ENCODE measurements at regions not wholly inside any gene's neighbourhood (a gene's known extent, or its start where the extent isn't known, plus 50 kb on each side); places are given as distances from the start of the nearest gene placed in this dataset.

- TF ChIP-seq E2F4 (IDR thresholded peaks at IDR 0.05; ENCODE audit: low read depth, low read length) (no peak), EP300 (IDR thresholded peaks at IDR 0.05; ENCODE audit: borderline replicate concordance in 1 of 2, control insufficient read depth in 1 of 2, low read depth in 2 of 2, low read length in 2 of 2) (no peak), RAD21 (IDR thresholded peaks at IDR 0.05; ENCODE audit: insufficient read depth, low read depth, low read length) (no peak), MTA3 (IDR thresholded peaks at IDR 0.05; ENCODE audit: borderline replicate concordance, low read length) (no peak), NFYB (IDR thresholded peaks at IDR 0.05; ENCODE audit: insufficient read depth, low read depth, low read length) (no peak)
These were observed 476.5 kb downstream of the KCNT2 start (continued) for GRCh38 chr1:196131691-196132090.

- POLR2A ChIA-PET = no interaction called here
- Histone ChIP-seq H3K4me1 (ENCODE audit: control insufficient read depth, insufficient read depth, low read length) (no peaks in the 10 kb centered on the region), H3K9me3 (replicated peaks; ENCODE audit: control insufficient read depth, insufficient read depth, low read length) (no peaks in the 10 kb centered on the region), H3K27me3 (replicated peaks in 1 of 2; ENCODE audit: control insufficient read depth in 2 of 2, insufficient read depth in 2 of 2, low read length in 1 of 2) (no peaks in the 10 kb centered on the region), H3K4me3 (no peak overlapping the region), H3K79me2 (ENCODE audit: control insufficient read depth, insufficient read depth, low read length) (no peaks in the 10 kb centered on the region), H2AFZ (ENCODE audit: control insufficient read depth, low read depth, low read length) (no peak overlapping the region), H3K27ac (ENCODE audit: control insufficient read depth, insufficient read depth) (no peak overlapping the region), H3K4me2 (ENCODE audit: control insufficient read depth, insufficient read depth) (no peak overlapping the region), H4K20me1 (ENCODE audit: control insufficient read depth, insufficient read depth) (no peaks in the 10 kb centered on the region), H3K36me3 (ENCODE audit: control insufficient read depth in 2 of 2, insufficient read depth in 2 of 2, low read length in 1 of 2) (no peaks in the 10 kb centered on the region), H3K9ac (ENCODE audit: control insufficient read depth, insufficient read depth, low read length) (no peak overlapping the region)
- CTCF ChIA-PET = no interaction called here
- RAD21 ChIA-PET (ENCODE audit: unreplicated experiment) = no interaction called here
- FAIRE-seq = no peak
- no peak for DNase-seq (ENCODE audit: low read depth, low spot score)
- WGBS (ENCODE audit: insufficient coverage, insufficient replicate concordance, low lambda C conversion rate, missing lambda C conversion rate) = 0% methylated on average over 2 of the region's 2 CpGs
- in situ Hi-C loops (cut with MboI) = no loop called here
- SMC1A ChIA-PET (ENCODE audit: uncharacterized antibody, unreplicated experiment) = interaction anchor here (1.2 kb wide), 1 partner anchor 20 kb away, joined by 3 read pairs; no protein-coding TSS in a partner anchor
- ATAC-seq = no peak
- no TSS peak for BruUV-seq (replicated peaks)
- intact Hi-C loops (cut with micrococcal nuclease; ENCODE audit: unreplicated experiment) = no loop called here
- TF ChIP-seq ZSCAN29 (IDR thresholded peaks at IDR 0.05) (no peak), ZNF207 (IDR thresholded peaks at IDR 0.05; ENCODE audit: borderline replicate concordance) (no peak), ZNF622 (IDR thresholded peaks at IDR 0.05) (no peak), HDGF (IDR thresholded peaks at IDR 0.05) (no peak), RBBP5 (conservative IDR thresholded peaks at IDR 0.05) (no peak), HCFC1 (IDR thresholded peaks at IDR 0.05; ENCODE audit: low read length) (no peak), ELK1 (IDR thresholded peaks at IDR 0.05; ENCODE audit: low read depth, low read length) (no peak), MTA3 (IDR thresholded peaks at IDR 0.05; ENCODE audit: borderline replicate concordance, low read length) (no peak), STAT1 (conservative IDR thresholded peaks at IDR 0.05) (no peak), POLR2A (IDR thresholded peaks at IDR 0.05; ENCODE audit: low read depth, low read length) (no peak), BMI1 (IDR thresholded peaks at IDR 0.05; ENCODE audit: borderline replicate concordance) (no peak), NR2C1 (IDR thresholded peaks at IDR 0.05) (no peak), IKZF2 (IDR thresholded peaks at IDR 0.05) (no peak), TCF7 (IDR thresholded peaks at IDR 0.05; ENCODE audit: borderline replicate concordance) (no peak), MLLT1 (IDR thresholded peaks at IDR 0.05) (no peak), NR2F1 (conservative IDR thresholded peaks at IDR 0.05) (no peak), NKRF (conservative IDR thresholded peaks at IDR 0.05) (no peak)
These were observed 479.4 kb downstream of the KCNT2 start for GRCh38 chr1:196128835-196129234.
